GM11168 (cell line): ENCODE measurements at regions not wholly inside any gene's neighbourhood (a gene's known extent, or its start where the extent isn't known, plus 50 kb on each side); places are given as distances from the start of the nearest gene placed in this dataset.
"Not testable (repeated sequence)": the region's sequence is repeated elsewhere in the genome, so short reads cannot be mapped to it uniquely, and the experiment has no call there.

Source experiments
- in situ Hi-C: fragments of 300-500 bp; cut with MboI; formaldehyde crosslinking; loops from one replicate; pipeline ENCODE4 v1.12.0; 2022; ENCODE audit warnings: low sequenced_read_pairs; ENCODE audit not compliant: unreplicated experiment

GRCh38 chr22:47625531-47626427 is 863.3 kb downstream of the TBC1D22A start:
- in situ Hi-C loops, result no loop called here

GRCh38 chr22:47625013-47625385 is 862.5 kb downstream of the TBC1D22A start:
- in situ Hi-C loops, result no loop called here

- in situ Hi-C loops, result no loop called here
Measured at GRCh38 chr22:47624252-47625012, 862.0 kb downstream of the TBC1D22A start.

- in situ Hi-C loops, result no loop called here
Measured at GRCh38 chr22:47623763-47624148, 861.3 kb downstream of the TBC1D22A start.

GRCh38 chr22:47623066-47623762 is 860.8 kb downstream of the TBC1D22A start:
- in situ Hi-C loops, result no loop called here

GRCh38 chr22:47622541-47622940 is 860.1 kb downstream of the TBC1D22A start:
- in situ Hi-C loops, result no loop called here

GRCh38 chr22:47621253-47621652 is 858.8 kb downstream of the TBC1D22A start:
- in situ Hi-C loops, result no loop called here

- in situ Hi-C loops, result no loop called here
Measured at GRCh38 chr22:47620391-47620790, 857.9 kb downstream of the TBC1D22A start.

- in situ Hi-C loops, result no loop called here
Measured at GRCh38 chr22:47619631-47620030, 857.2 kb downstream of the TBC1D22A start.

GRCh38 chr22:47618180-47619010 is 855.9 kb downstream of the TBC1D22A start:
- in situ Hi-C loops, result no loop called here

- in situ Hi-C loops, result no loop called here
Measured at GRCh38 chr22:47617186-47617585, 854.7 kb downstream of the TBC1D22A start.

- in situ Hi-C loops, result no loop called here
Measured at GRCh38 chr22:47616396-47617020, 854.1 kb downstream of the TBC1D22A start.

GRCh38 chr22:47615051-47615450 is 852.6 kb downstream of the TBC1D22A start:
- in situ Hi-C loops, result no loop called here

GRCh38 chr22:47613606-47614350 is 851.3 kb downstream of the TBC1D22A start:
- in situ Hi-C loops, result no loop called here

- in situ Hi-C loops, result not testable (repeated sequence)
Measured at GRCh38 chr22:47613181-47613580, 850.7 kb downstream of the TBC1D22A start.

GRCh38 chr22:47612311-47612910 is 850.0 kb downstream of the TBC1D22A start:
- in situ Hi-C loops, result no loop called here

- in situ Hi-C loops, result no loop called here
Measured at GRCh38 chr22:47610764-47611163, 848.3 kb downstream of the TBC1D22A start.

- in situ Hi-C loops, result no loop called here
Measured at GRCh38 chr22:47610281-47610680, 847.8 kb downstream of the TBC1D22A start.
